ENCODE measurements at regions not wholly inside any gene's neighbourhood (a gene's known extent, or its start where the extent isn't known, plus 50 kb on each side); places are given as distances from the start of the nearest gene placed in this dataset.
A peak's percentile ranks its signal among the peaks of the same experiment; 100 is the strongest.

DNA sequence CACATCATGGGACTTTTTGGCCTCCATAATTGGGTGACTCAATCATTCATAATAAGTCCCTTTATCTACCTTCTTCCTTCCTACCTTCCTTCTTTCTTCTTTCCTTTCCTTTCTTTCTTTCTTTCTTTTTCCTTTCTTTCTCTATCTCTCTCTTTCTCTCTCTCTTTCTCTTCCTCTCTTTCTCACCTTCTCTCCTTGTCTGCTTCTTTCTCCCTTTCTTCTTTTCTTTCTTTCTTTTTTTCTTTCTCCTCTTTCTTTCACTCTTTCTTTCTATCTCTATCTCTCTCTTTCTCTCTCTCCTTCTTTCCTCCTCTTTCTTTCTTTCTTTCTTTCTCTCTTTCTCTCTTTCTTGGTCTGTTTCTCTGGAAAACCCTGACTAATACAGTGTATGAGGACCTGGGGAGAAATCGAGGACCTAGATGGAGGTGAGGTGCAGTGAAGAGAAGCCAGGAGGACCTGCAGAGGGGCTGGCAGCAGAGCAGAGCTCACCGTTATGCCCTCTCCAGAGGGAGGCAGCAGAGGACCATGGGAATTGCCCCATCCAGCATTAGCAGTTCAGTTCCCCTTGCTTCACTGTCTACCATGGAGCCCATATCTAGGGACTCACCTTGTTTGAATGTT is 52.7 kb upstream of the BTRC start:
- TF ChIP-seq ZFX (IDR thresholded peaks at IDR 0.05; ENCODE audit: borderline replicate concordance): no peak
- TF ChIP-seq, protein P1, sequence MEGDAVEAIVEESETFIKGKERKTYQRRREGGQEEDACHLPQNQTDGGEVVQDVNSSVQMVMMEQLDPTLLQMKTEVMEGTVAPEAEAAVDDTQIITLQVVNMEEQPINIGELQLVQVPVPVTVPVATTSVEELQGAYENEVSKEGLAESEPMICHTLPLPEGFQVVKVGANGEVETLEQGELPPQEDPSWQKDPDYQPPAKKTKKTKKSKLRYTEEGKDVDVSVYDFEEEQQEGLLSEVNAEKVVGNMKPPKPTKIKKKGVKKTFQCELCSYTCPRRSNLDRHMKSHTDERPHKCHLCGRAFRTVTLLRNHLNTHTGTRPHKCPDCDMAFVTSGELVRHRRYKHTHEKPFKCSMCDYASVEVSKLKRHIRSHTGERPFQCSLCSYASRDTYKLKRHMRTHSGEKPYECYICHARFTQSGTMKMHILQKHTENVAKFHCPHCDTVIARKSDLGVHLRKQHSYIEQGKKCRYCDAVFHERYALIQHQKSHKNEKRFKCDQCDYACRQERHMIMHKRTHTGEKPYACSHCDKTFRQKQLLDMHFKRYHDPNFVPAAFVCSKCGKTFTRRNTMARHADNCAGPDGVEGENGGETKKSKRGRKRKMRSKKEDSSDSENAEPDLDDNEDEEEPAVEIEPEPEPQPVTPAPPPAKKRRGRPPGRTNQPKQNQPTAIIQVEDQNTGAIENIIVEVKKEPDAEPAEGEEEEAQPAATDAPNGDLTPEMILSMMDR (IDR thresholded peaks at IDR 0.05): peak; percentile 75
- H3K27ac ChIP-seq: no peak overlapping the region

GRCh38 chr10:101303087-101303703 is 50.8 kb upstream of the BTRC start:
- TF ChIP-seq, protein P1 (IDR thresholded peaks at IDR 0.05): no peak
- no peak for TF ChIP-seq ZFX (IDR thresholded peaks at IDR 0.05; ENCODE audit: borderline replicate concordance)
- no peak overlapping the region for H3K27ac ChIP-seq
